ENCODE measurements at regions not wholly inside any gene's neighbourhood (a gene's known extent, or its start where the extent isn't known, plus 50 kb on each side); places are given as distances from the start of the nearest gene placed in this dataset.

GRCh38 chr18:76685402-76685801 lies 137.0 kb upstream of the ZNF236 start:
- no peak for DNase-seq (ENCODE audit: low read depth)
- TF ChIP-seq, protein P1, sequence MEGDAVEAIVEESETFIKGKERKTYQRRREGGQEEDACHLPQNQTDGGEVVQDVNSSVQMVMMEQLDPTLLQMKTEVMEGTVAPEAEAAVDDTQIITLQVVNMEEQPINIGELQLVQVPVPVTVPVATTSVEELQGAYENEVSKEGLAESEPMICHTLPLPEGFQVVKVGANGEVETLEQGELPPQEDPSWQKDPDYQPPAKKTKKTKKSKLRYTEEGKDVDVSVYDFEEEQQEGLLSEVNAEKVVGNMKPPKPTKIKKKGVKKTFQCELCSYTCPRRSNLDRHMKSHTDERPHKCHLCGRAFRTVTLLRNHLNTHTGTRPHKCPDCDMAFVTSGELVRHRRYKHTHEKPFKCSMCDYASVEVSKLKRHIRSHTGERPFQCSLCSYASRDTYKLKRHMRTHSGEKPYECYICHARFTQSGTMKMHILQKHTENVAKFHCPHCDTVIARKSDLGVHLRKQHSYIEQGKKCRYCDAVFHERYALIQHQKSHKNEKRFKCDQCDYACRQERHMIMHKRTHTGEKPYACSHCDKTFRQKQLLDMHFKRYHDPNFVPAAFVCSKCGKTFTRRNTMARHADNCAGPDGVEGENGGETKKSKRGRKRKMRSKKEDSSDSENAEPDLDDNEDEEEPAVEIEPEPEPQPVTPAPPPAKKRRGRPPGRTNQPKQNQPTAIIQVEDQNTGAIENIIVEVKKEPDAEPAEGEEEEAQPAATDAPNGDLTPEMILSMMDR (IDR thresholded peaks at IDR 0.05; ENCODE audit: control insufficient read depth, extremely low read depth, insufficient read depth): no peak
- no peak overlapping the region for H3K4me3 ChIP-seq (ENCODE audit: low read depth, low read length)

- no peak overlapping the region for H3K4me3 ChIP-seq (ENCODE audit: low read depth, low read length)
- TF ChIP-seq, protein P1 (IDR thresholded peaks at IDR 0.05; ENCODE audit: control insufficient read depth, extremely low read depth, insufficient read depth): no peak
- no peak for DNase-seq (ENCODE audit: low read depth)
These were observed 138.1 kb upstream of the ZNF236 start for GRCh38 chr18:76684265-76684664.

DNA sequence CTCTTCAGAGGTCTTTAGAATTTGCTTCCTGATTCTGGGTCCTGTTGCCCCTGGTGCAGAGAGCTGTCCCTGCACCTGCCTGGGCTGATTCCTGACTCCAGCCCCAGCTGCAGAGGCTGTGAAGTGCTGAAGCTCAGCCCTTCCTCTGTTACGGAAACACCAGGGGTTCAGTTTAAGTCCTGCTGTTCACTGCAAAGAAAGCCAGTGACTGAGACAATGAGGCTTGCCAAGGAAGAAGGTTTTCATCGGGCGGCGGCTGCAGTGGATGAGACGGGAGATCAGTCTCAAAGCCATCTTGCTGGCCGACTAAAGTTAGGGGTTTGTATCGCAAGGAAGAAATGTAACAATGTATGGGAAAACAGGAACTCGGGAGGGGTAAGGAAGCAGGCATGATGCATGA lies 142.4 kb upstream of the ZNF236 start:
- H3K4me3 ChIP-seq (ENCODE audit: low read depth, low read length): no peak overlapping the region
- no peak for DNase-seq (ENCODE audit: low read depth)
- TF ChIP-seq, protein P1 (IDR thresholded peaks at IDR 0.05; ENCODE audit: control insufficient read depth, extremely low read depth, insufficient read depth): no peak

- DNase-seq (ENCODE audit: low read depth): no peak
- no peak overlapping the region for H3K4me3 ChIP-seq (ENCODE audit: low read depth, low read length)
- TF ChIP-seq, protein P1 (IDR thresholded peaks at IDR 0.05; ENCODE audit: control insufficient read depth, extremely low read depth, insufficient read depth): no peak
These were observed 143.1 kb upstream of the ZNF236 start for GRCh38 chr18:76679259-76679658.

- DNase-seq (ENCODE audit: low read depth): no peak
- TF ChIP-seq, protein P1 (IDR thresholded peaks at IDR 0.05; ENCODE audit: control insufficient read depth, extremely low read depth, insufficient read depth): no peak
- H3K4me3 ChIP-seq (ENCODE audit: low read depth, low read length): no peak overlapping the region
These were observed 144.1 kb upstream of the ZNF236 start for GRCh38 chr18:76678248-76678647.

DNA sequence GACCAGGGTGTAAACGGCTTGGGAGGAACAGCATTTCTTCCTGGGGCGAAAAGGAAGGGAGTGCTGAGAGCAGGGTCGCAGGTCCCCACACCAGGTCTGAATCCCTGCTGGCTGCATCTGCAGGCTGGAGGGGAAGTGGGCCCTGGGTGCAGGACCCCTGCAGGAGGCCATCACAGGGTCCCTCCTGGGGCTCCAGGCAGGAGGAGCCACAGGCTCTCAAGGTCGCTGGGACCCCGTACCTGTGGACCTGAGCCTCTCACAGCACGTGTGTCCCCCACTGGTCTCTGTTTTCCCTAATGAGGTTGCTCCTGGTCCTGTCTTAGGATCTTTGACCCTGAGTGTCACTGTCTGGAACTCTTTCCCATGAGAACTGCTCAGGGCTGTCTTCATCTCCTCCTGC lies 147.8 kb upstream of the ZNF236 start:
- DNase-seq (ENCODE audit: low read depth): no peak
- TF ChIP-seq, protein P1 (IDR thresholded peaks at IDR 0.05; ENCODE audit: control insufficient read depth, extremely low read depth, insufficient read depth): no peak
- H3K4me3 ChIP-seq (ENCODE audit: low read depth, low read length): no peak overlapping the region

Measured in LNCaP clone FGC (cell line).